Stomach (tissue), 8 donors: ENCODE measurements at regions not wholly inside any gene's neighbourhood (a gene's known extent, or its start where the extent isn't known, plus 50 kb on each side); places are given as distances from the start of the nearest gene placed in this dataset.
A peak's percentile ranks its signal among the peaks of the same experiment; 100 is the strongest.

Source experiments
- DNase-seq, 2 donors: peaks; one replicate each; pipeline versions ENCODE4 v3.0.0 to v3.0.0-alpha.2; 2013 to 2019
- H3K27ac ChIP-seq, 5 donors: fragments of 200-600 bp in 4 of 5; sonication (generic) in 4 of 5; one replicate each; pipeline ENCODE4 v1.5.1; 2013 to 2019; ENCODE audit warnings: mild to moderate bottlenecking in 1 of 5, moderate library complexity in 1 of 5
- H3K27me3 ChIP-seq, 3 donors: fragments of 200-600 bp; sonication (generic); one replicate each; pipeline ENCODE4 v1.5.1; 2017 to 2019; ENCODE audit warnings: mixed run types in 1 of 3
- H3K36me3 ChIP-seq, 4 donors: fragments of 200-600 bp; sonication (generic); 1 replicate in 3 of 4; 2 replicates in 1 of 4; pipeline ENCODE4 v1.5.1; 2016 to 2019
- H3K4me1 ChIP-seq, 4 donors: fragments of 200-600 bp; sonication (generic); one replicate each; pipeline ENCODE4 v1.5.1; 2016 to 2019
- H3K4me3 ChIP-seq, 4 donors: fragments of 200-600 bp; sonication (generic) in 3 of 4; one replicate each; pipeline ENCODE4 v1.5.1; 2016 to 2019; ENCODE audit warnings: mild to moderate bottlenecking in 1 of 4
- H3K9me3 ChIP-seq, 4 donors: fragments of 200-600 bp; sonication (generic); one replicate each; pipeline ENCODE4 v1.5.1; 2016 to 2019
- EP300 ChIP-seq: sonication (generic); formaldehyde crosslinking; IDR thresholded peaks from one replicate; pipeline ENCODE4 v1.6.1; 2017; ENCODE audit warnings: antibody characterized with exemption
- POLR2A ChIP-seq, 4 donors: fragments of 450-650 bp; IDR thresholded peaks; one replicate each; pipeline ENCODE4 v1.6.1; 2016; ENCODE audit warnings: antibody characterized with exemption in 4 of 4, control low read depth in 2 of 4, mild to moderate bottlenecking in 1 of 4, moderate library complexity in 1 of 4
- POLR2AphosphoS5 ChIP-seq, 3 donors: sonication (generic); formaldehyde crosslinking; IDR thresholded peaks; one replicate each; pipeline ENCODE4 v1.6.1; 2016; ENCODE audit warnings: antibody characterized with exemption in 3 of 3
- WGBS, 5 donors: extraction: QIAGEN DNeasy Blood & Tissue Kit in 3 of 5; methylation state at CpG; one replicate each; pipeline versions ENCODE4 v1.1.5 to v1.1.7; 2013 to 2018; 5-methylcytosine and 5-hydroxymethylcytosine counted together
- intact Hi-C: fragments of 100-400 bp; cut with DNase I; formaldehyde crosslinking; loops from one replicate; pipeline ENCODE4 v1.15.1; 2023; ENCODE audit warnings: low total_unique reads
- TF ChIP-seq, protein P1 (sequence below), 7 experiments: fragments of 450-650 bp in 4 of 7; fragments of 200-600 bp in 3 of 7; sonication (generic) in 3 of 7; IDR thresholded peaks; one replicate each; pipeline ENCODE4 v1.5.1; 2016 to 2019; ENCODE audit warnings: antibody characterized with exemption in 7 of 7, control low read depth in 2 of 7, mild to moderate bottlenecking in 1 of 7
- donor health status: healthy with polysubstance abuse.
- donor health status: Bipolar disorder and iron deficiency.
- donor health status: healthy.

DNA sequence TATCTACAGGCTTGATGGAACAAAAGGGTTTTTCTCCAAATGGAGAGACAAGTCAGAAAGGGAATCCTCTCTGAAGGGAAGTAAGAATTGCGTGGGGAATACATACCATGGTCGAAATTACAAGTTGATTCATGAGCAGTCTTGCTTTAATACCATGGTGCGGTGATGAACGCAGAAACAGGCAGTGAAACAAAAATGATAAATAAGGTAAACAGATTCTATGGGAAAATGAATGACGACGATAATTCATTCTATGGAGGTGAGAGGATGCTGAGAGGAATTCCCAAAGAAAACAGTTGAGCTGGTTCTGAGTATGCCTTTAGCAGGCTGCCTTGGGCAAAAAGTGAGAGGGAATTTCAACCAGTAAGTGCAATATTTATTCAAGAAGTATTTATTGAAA lies 209.4 kb upstream of the RUNX1 start:
- TF ChIP-seq POLR2AphosphoS5 (IDR thresholded peaks at IDR 0.05) = no peak
- TF ChIP-seq, protein P1, sequence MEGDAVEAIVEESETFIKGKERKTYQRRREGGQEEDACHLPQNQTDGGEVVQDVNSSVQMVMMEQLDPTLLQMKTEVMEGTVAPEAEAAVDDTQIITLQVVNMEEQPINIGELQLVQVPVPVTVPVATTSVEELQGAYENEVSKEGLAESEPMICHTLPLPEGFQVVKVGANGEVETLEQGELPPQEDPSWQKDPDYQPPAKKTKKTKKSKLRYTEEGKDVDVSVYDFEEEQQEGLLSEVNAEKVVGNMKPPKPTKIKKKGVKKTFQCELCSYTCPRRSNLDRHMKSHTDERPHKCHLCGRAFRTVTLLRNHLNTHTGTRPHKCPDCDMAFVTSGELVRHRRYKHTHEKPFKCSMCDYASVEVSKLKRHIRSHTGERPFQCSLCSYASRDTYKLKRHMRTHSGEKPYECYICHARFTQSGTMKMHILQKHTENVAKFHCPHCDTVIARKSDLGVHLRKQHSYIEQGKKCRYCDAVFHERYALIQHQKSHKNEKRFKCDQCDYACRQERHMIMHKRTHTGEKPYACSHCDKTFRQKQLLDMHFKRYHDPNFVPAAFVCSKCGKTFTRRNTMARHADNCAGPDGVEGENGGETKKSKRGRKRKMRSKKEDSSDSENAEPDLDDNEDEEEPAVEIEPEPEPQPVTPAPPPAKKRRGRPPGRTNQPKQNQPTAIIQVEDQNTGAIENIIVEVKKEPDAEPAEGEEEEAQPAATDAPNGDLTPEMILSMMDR (IDR thresholded peaks at IDR 0.05) = no peak
- TF ChIP-seq EP300 = no peak
- no peak for TF ChIP-seq POLR2A (IDR thresholded peaks at IDR 0.05)
- intact Hi-C loops = no loop called here
- Histone ChIP-seq H3K4me1 (peaks cover 0 to 48% (median 21%) of the 10 kb centered on the region in 4 donors), H3K4me3 (no peak overlapping the region), H3K27ac (no peak overlapping the region), H3K9me3 (no peaks in the 10 kb centered on the region), H3K36me3 (no peaks in the 10 kb centered on the region), H3K27me3 (no peaks in the 10 kb centered on the region)
- WGBS, 5 donors = 92 to 98% (median 94%) methylated on average over 6 of the region's 6 CpGs
- no peak for DNase-seq

- intact Hi-C loops = no loop called here
Measured at GRCh38 chr21:35257413-35257812, 208.3 kb upstream of the RUNX1 start.

GRCh38 chr21:35256468-35256988 lies 207.4 kb upstream of the RUNX1 start:
- DNase-seq = peak; percentile 93 to 95
- intact Hi-C loops = no loop called here
- no peaks in the 10 kb centered on the region for H3K36me3 ChIP-seq
- H3K9me3 ChIP-seq = no peaks in the 10 kb centered on the region
- H3K4me3 ChIP-seq = peak overlapping the region in 1 of 4 donors; percentile 5
- H3K27ac ChIP-seq = peak overlapping the region; percentile 67 to 83 (median 79)
- TF ChIP-seq POLR2AphosphoS5 (IDR thresholded peaks at IDR 0.05) (peak; percentile 2 to 86 (median 67)), EP300 (peak; percentile 29), POLR2A (IDR thresholded peaks at IDR 0.05) (no peak)
- TF ChIP-seq, protein P1 (IDR thresholded peaks at IDR 0.05) = no peak
- no peaks in the 10 kb centered on the region for H3K27me3 ChIP-seq
- 11 to 17% (median 12%) methylated on average over 10 of the region's 10 CpGs for WGBS, 5 donors
- peaks cover 0 to 48% (median 21%) of the 10 kb centered on the region in 4 donors for H3K4me1 ChIP-seq

More at GRCh38 chr21:35257413-35257812, 208.3 kb upstream of the RUNX1 start:
- 22 to 31% (median 29%) methylated on average over 2 of the region's 2 CpGs for WGBS, 5 donors
- H3K36me3 ChIP-seq = no peaks in the 10 kb centered on the region
- no peaks in the 10 kb centered on the region for H3K27me3 ChIP-seq
- no peaks in the 10 kb centered on the region for H3K9me3 ChIP-seq
- H3K4me1 ChIP-seq = peaks cover 0 to 48% (median 21%) of the 10 kb centered on the region in 4 donors
- peak overlapping the region; percentile 56 to 83 (median 77) for H3K27ac ChIP-seq
- DNase-seq = peak; percentile 72 to 74
- H3K4me3 ChIP-seq = no peak overlapping the region
- TF ChIP-seq POLR2A (IDR thresholded peaks at IDR 0.05) (no peak), POLR2AphosphoS5 (IDR thresholded peaks at IDR 0.05) (peak in 1 of 3 donors; percentile 50)

DNA sequence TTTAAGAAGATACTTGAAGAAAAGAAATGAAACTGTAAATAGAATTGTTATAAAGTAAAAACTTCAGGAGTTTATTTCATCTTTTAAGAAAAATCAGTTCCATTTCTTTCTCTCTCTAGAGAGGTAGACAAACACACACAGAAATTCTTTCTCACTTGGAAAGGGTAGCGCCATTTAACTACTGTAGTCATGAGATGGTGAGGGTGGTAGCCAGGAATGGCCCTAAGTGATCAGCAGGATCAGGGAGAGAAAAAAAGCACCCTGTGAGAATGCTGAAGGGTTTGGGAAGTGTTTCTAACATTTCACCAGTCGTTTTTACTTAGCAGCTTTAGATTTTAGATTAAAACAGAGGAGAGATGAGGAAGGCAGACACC lies 205.7 kb upstream of the RUNX1 start:
- Histone ChIP-seq H3K27me3 (no peaks in the 10 kb centered on the region), H3K9me3 (peaks cover 0 to 6% (median 0%) of the 10 kb centered on the region in 4 donors), H3K27ac (peak overlapping the region in 4 of 5 donors; percentile 21 to 79 (median 55)), H3K36me3 (no peaks in the 10 kb centered on the region), H3K4me3 (no peak overlapping the region), H3K4me1 (peaks cover 0 to 47% (median 21%) of the 10 kb centered on the region in 4 donors)
- 68 to 89% (median 83%) methylated on average over 2 of the region's 2 CpGs for whole genome bisulfite sequencing, 5 donors
- intact Hi-C loops = no loop called here
- DNase-seq = no peak
- TF ChIP-seq POLR2A (IDR thresholded peaks at IDR 0.05) = no peak
- TF ChIP-seq EP300 = no peak
- TF ChIP-seq, protein P1 (IDR thresholded peaks at IDR 0.05) = no peak
- TF ChIP-seq POLR2AphosphoS5 (IDR thresholded peaks at IDR 0.05) = no peak
